HG03565 (cell line): ENCODE measurements at regions not wholly inside any gene's neighbourhood (a gene's known extent, or its start where the extent isn't known, plus 50 kb on each side); places are given as distances from the start of the nearest gene placed in this dataset.
"Not testable (repeated sequence)": the region's sequence is repeated elsewhere in the genome, so short reads cannot be mapped to it uniquely, and the experiment has no call there.

Experiments used
- ATAC-seq: cut with Tn5 transposase; IDR thresholded peaks from one replicate; pipeline ENCODE4 v1.9.1; 2021; ENCODE audit warnings: mild to moderate bottlenecking, moderate library complexity; ENCODE audit not compliant: unreplicated experiment

DNA sequence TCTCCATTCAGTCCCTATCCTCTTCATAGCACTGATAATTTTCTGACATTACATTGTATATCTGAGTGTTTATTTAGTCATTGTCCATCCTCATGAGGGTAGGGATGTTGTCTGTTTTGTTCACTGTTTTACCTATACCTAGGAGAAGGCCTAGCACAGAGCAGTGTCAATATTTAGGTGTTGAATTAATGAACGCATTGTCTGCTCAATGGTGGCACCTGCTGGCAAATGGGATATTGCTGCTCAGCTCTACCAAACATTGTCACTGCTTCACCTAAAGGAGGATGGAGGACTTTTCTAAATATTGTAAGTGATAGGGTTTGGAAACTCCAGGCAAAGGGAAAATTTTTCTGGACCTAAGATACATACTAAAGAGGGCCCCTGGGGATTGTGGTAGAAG is 243.9 kb downstream of the RRAGC start:
- ATAC-seq = no peak

DNA sequence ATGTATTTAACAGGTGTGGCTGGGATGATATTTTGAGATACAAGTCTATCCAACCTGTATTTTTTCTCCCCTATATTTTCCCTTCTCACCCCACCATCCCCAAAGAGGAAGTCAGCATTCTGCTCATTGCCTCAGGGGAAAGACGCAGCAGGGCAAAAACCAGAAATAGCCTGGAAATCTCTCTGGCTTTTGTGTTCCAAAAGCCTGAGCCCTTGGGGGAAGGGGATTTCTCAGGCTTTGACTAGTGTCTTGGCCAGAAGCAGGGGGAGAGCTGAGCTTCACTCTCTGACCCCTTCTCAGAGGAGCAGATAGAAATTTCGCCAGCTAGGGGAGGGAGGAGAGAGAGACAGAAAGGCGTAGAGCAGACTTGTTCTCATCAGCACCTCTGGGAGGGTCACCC is 244.7 kb downstream of the RRAGC start:
- no peak for ATAC-seq

DNA sequence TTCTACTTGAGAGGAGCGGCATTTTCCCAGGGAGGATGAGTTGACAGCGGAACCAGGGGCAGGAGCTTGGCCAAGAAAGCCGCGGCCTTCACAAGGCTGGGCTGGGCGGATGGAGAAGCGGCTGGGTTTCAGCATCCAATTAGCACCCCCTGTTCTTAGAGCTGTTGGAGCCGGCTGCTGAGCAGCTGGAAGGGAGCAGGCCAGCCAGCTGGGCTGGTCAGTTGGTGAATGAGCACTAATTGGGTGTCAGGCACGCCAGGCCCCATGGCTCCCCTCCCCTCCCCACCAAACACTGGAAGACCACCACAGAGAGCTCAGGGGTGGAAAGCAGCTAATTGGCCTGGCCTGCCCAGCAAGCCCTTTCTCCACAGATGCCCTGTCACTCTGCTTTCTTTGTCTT is 245.6 kb downstream of the RRAGC start:
- no peak for ATAC-seq

DNA sequence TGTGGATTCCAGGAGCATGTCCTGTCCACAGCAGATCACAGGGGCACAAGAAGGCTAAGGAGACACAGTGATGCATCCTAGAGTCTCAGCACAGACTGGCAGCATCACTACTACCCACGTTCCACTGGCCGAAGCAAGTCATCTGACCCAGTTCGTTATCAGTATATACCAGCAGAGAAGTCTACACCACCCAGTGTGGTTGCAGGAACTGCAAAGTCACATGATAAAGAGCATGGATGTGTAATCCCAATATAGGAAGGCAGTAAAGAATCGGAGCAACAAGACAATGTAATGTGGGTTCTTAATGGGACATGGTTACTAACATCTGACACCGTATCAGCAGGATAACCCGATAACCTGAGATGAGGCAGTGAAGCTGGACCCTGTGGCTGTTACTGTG is 246.6 kb downstream of the RRAGC start:
- ATAC-seq = no peak

DNA sequence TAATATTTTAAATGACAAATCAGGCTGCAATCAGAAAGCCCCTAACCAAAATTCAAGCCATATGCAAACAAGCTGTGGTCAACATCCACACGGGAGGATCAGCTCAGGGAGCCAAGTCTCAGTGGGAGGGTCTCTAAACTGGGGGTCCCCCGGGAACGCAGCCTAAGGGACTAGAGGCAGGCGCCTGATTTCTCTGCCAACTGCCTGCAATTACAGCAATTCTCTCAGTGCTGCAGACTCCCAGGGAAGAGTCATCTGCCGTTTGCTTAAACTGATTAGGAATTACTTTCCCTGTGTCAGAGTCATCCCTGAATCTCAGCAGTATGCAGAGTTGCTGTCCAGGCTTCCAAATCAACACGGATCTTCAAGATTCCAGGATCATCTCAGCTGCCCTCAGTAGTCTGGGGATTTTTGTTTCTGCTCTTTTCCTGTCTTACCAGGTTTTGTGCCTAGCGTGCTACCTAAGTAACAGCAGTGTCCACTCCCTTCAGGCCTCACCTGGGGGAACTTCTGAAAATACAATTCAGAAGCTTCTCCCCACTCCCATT is 247.8 kb downstream of the RRAGC start:
- ATAC-seq = no peak

DNA sequence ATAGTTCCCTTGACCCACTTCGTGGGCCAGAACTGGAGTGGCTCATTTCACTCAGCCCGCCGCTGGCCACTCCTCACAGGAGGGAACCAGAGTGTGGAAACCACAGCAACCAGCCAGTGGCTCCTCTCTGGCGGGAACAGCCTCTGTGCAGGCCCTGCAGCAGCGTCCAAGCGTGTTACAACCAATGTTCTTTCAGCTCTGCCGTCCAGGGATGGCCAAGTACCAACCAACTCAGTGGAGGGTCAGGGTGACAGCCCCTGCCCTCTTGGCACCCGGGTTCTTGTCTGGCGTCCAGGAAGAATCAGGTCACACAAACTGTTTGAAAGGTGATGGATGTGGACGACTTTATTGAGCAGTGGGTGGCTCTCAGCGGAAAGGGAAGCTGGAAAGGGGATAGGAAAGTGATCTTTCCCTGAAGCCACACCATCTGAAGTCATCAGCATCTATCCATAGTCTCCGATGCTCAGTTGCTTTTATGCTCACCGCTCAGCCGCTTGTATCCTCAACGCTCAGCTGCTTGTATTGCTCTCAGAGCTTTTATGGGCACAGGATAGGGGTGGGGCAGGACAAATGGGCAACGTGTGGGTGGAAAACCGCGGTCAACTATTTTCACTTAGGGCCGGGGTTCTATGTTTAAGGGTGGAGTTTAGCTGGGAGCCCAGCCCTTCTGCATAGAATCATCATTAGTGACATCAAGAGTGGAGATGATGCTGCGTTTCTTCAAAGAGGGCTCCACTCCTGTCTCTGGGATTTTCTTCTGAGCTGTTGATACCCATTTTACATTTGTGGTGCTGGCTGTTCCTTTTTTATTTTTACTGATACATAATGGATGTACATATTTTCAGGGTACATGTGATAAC is 250.2 kb downstream of the RRAGC start:
- no peak for ATAC-seq

DNA sequence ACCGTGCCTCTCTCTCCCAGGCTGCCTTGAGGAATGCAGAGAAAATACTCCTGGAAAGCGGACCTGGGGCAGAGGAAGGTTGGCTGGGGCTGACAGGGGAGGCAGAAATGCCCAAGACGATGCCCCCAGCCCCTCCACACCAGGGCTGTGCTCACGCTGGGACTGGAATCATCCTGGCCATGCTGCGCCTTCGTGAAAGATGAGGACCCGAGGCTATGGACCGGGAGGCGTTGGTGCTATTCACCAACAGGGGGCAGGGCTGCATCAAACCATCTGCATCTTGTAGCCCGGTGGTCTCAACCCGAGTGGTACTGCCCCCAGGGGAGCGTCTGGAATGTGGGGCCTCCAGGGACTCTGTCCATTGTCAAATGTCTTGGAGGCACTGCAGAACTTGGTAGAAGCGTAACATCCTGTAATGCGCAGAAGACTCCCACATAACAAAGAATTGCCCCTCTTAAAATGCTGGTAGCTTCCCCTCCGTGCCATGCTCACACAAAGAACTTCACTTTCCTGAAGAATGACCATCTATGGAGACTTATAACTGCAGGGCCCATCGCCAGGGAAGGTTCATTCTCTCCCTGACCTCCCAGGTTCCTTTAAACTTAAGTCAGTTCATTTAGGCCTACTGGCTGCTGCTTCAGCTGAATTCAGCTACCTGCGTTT is 251.2 kb downstream of the RRAGC start:
- ATAC-seq = no peak

DNA sequence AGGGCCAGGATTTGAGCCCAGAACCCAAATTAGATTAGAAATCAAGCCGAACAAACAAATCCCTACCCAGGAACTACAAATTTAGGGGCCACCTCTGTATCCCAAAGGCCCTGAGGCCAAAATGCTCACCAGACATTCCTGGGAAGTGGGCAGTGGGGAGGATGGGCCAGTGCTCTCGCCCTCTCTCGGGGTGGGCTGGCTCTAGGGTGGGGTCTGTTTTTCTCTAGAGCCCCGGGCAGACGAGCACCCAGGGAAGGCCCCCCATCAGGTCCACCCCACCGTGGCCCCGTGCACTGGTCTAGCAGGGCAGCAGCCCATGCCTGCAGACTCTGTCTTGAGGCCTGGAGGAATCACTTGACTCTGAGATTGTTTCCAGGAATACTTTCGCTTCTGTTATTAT is 252.0 kb downstream of the RRAGC start:
- ATAC-seq = no peak

DNA sequence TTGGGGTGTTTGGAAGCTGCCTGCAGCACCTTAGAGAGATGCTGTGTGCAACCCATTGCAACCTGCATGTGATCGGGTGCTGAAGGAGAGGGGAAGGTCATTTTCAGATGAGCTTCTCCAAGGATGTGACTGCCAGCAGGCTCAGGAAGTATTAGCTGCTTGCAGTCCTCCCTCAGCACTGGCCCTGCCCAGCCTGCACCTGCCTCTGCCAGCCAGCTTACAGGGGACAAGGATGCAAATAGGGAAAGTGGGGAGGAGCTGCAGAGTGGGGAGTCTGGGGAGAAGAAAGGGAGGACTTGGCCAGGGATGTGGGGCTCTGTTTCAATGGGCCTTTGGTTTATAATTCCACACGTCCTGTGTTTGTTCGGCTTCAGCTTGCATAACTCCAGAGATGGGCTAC is 254.5 kb downstream of the RRAGC start:
- no peak for ATAC-seq

DNA sequence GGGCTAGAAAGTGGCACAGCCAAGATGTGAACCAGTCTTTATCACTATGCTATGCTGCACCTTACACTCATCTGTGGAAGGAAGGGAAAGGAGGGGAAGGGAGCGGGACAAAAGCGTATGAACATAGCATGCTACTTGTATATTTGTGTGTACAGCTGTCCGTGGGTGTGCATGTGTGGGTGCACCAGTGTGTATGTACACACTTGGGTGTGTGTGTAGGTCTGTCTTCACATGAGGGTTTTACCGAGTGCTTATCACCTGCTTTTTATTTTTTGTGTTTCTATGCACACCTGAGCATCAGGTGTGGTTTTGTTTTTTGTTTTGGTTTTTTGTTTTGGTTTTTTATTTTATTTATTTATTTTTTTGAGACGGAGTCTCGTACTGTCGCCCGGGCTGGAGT is 255.7 kb downstream of the RRAGC start:
- ATAC-seq = no peak

DNA sequence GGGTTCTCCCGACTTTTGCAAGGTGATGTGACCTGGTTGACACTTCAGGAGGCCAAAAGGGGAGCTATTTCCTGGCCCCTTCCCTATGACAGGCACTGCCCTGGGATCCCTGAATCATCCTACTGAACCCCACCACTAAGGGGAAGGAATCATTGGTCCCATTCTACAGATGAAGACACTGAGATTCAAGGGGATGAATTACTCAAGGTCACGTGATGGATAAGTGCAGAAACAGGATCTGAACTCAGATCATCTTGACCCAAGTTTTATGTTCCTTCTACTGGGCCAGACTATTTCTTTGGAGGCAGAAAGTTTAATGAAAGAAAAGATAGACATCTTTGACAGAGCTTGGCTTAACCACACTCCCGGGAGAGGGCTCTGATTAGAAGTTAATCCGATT is 258.7 kb downstream of the RRAGC start:
- no peak for ATAC-seq

DNA sequence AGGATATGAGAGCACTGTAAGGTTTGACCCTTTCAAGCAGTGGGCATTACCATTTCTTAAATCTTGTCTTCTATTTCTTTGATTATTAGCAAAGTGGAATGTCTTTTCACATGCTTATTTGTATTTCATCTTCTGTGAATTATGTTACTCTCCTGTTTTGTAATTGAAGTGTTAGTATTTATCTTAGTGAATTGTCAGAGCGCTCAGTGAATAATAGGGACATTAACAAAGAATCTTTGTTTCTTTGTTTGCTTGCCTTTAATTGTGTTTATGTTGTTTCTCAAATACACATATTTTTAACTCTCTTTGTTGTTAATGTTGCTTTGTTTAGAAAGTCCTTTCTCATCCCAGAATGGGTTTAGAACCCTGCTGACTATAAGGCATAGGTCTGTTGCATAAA is 259.3 kb downstream of the RRAGC start:
- no peak for ATAC-seq

DNA sequence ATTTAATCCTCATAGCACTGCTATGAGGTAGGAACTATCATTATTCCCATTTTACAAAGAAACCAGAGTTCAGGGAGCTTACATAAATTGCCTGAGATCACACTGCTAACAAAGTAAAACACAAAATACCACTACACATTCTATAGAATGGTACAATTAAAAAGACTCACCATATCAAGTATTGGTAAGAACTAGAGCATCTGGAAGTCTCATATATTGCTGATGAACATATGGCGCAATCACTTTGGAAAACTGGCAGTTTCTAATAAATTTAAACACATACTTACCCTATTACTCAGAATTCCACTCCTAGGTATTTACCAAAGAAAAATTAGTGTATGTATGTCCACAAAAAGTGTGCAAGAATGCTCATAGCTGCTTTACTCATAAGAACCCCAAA is 261.5 kb downstream of the RRAGC start:
- no peak for ATAC-seq

DNA sequence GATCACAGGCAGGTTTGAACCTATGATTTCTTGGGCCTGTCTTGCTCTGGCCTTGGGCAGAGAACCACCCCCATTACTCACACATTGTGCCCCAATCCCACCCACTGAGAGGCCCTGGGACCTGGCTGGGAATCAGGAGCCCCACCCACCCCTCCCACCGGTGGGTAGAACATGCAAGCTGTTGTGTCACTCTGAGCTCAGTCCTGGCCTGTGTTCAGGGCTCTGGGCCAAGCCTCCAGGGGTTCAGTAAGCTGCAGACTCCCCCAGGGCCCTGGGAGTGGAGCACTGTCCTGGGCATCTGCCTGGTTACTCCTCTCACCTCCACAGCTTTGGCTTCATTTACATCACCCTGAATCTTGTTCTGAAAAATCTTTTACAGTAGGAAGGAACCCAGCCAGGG is 270.5 kb downstream of the RRAGC start:
- ATAC-seq = no peak

DNA sequence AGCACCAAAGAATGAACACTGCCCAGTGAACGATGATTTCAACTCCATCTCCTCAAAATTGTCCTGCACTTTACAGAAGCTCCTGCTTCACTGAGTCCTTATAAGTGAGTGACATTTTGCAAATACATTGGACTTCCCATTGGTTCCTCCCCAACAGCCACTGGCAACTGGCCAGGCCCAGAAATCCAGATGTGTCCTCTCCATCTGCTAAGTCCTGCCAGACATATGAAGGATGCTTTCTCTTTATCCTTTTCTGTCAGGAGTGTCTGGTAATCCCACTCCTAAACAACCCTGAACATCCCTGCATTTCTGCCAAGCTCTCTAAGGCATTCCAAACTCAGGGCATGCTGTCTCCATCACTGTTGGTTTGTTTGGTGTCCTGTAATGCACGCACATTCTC is 271.8 kb downstream of the RRAGC start:
- ATAC-seq = no peak

DNA sequence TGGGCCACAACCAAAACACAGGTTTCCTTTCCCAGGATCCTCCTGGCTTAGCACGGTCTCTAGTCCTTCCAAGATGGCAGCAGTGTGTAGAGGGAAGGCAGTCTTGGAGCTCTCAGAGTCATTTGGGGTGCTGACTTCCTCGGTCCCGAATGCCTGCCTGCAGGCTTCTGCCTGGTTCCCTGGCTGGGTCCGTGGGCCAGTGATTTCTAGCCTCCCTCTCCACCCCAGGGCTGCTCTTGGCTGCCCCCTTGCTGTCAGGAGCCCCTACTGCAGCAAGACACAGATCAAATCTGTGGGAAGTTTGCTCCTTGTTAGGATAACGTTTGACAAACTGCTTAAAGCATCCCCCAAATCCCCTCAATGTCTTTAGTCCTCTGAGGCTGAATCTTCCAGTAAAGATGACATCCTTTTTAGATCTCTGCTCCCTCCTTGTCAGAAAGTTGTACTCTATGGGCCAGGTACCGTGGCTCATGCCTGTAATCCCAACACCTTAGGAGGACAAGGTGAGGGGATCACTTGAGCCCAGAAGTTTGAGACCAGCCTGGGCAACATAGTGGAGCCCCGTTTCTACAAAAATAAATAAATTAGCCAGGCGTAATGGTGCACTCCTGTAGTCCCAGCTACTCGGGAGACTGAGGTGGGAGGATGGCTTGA is 272.5 kb downstream of the RRAGC start:
- no peak for ATAC-seq

DNA sequence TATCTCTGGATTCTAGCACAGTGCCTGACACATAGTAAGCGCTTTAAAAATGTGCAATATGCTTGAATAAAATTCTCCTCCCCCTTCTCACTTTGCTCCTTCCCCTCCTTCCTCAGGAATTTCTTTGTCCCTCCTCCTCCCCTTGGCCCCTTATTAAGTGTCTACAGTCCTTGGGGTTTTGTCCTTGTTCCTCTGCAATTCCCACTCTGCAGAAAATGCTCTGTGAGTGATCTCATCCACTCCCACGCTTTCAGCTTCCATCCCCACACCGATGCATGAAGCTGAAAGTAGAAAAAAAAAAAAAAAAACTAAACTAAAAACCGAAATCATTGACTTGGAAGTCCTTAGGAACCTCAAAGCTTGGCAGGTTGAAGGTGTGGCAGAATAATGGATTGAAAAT is 273.6 kb downstream of the RRAGC start:
- no peak for ATAC-seq

DNA sequence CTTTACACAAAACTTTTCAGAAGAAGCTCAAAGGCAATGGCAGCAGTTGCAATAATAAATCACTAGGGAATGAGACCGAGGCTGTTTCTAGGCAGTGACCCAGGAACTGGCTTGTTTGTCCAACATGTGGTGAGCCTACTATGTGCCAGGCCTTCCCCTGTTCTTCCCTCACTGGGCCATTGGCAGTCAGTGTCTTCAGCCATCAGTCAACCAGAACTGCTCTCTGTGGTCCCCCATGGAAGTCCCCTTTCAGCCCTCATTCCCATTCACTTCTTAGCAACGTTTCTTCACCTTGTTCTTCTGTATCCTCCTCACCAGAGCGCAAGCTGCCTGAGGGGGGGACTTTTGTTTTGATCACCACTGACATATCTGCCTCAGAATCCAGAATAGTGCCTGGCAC is 274.1 kb downstream of the RRAGC start:
- no peak for ATAC-seq

DNA sequence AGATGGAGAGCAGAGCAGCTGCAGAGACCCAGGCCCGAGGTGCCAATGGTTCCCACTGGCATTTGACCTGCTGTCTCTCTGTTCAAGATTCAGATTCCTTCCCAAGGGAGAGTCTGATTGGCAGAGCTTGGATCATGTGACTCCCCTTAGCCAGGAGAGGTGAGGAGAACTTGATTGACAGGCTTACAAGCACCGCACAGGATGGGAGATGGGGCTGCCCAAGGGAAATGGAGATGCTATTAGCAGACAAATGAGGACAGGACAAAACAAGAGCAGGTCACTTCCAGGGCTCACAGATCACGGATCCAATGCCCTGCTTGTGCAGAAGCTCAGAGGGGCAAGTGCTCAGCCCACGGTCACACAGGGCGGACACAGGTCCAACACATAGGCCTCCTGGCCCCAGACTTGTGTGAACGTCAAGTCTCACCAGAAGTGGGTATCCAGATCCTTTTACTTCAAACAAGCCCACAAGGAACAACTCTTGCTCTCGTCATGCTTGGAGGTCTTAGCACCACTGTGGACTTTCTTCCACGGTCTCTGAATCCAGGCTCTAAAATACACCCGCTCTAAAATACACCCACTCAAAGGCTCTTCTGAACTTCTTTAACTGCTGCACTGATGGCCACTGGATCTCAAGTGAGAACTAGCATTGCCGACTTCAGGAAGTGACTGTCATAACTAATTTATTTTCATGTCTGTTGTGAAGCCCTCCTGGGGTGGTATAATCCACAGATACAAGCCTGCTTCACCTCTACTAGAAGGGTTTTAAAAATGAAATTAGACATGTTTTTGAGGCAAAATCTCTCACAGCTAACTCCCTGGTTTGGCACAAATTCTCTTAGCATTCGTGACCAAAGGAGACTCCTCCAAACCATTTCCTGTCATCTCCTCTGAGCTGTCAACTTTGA is 274.9 kb downstream of the RRAGC start:
- ATAC-seq = no peak

DNA sequence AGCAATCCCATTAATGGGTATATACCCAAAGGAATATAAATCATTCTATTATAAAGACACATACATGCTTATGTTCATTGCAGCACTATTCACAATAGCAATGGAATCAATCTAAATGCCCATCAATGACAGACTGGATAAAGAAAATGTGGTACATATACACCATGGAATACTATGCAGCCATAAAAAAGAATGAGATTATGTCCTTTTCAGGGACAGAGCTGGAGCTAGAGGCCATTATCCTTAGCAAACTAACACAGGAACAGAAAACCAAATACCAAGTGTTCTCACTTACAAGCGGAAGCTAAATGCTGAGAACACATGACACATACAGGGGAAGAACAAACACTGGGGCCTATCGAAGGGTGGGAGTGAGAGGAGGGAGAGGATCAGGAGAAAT is 276.3 kb downstream of the RRAGC start:
- not testable (repeated sequence) for ATAC-seq

DNA sequence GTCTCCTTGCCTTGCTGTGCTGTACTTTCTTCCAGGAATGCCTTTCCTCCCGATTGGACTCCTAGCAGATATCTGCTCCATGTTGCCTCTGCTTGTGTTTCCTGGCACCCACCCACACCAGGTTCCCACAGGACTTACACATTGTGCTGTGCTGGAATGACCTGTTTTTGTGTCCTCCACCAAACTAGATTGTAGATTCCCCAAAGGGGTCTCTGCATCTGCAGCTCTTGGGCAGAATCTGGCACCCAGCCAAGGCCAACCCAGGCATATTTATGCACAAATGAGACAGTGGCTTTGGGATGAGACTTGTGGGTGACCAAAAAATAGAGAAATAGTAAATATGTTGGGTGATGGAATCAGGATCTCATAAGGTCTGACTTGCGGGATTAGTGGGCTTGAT is 278.2 kb downstream of the RRAGC start:
- ATAC-seq = no peak
